Heart left ventricle (tissue), 13 donors: ENCODE measurements at regions not wholly inside any gene's neighbourhood (a gene's known extent, or its start where the extent isn't known, plus 50 kb on each side); places are given as distances from the start of the nearest gene placed in this dataset.

Experiments used
- CTCF ChIP-seq, 12 donors: fragments of 200-600 bp; sonication (generic) in 4 of 12; IDR thresholded peaks; one replicate each; pipeline versions ENCODE4 v1.5.0 to v1.8.0; 2018 to 2022; ENCODE audit warnings: antibody characterized with exemption in 12 of 12, mild to moderate bottlenecking in 5 of 12
- POLR2A ChIP-seq, 2 donors: fragments of 450-650 bp; IDR thresholded peaks; one replicate each; pipeline ENCODE4 v1.6.1; 2017; ENCODE audit warnings: antibody characterized with exemption in 2 of 2, mild to moderate bottlenecking in 2 of 2, moderate library complexity in 2 of 2
- donor health status: ischemic (EF 13 %, LVEDD 7.1; RV severe dilation, severe dysfunction).
- donor health status: DM: no; HTN: yes; CAD: no.
- donor health status: DM: no; HTN: no; CAD: no.
- donor health status: ischemic (EF 25% LVEDD 6.9; RV normal size, moderate dysfunction).
- donor health status: ischemic (EF 25% LVEDD 5.7; RV mildly dilated, moderate dysfunction).
- donor health status: ischemic (EF 35%, LVEDD 5.7; RV mildly dilated, moderate dysfunction).
- donor health status: nonischemic (EF 11% LVEDD 7.7; RV severe dilation, severe dysfunction).
- donor health status: DM: yes; HTN: yes; CAD: no.
- donor health status: PGD.
- donor health status: ischemic (EF 29% LVEDD 5.4; RV normal size, mild dysfunction).
- donor health status: nonischemic (EF 23%, LVEDD 6.1; RV moderate dilation, normal function).

GRCh38 chr7:27435461-27435860 is 192.9 kb downstream of the EVX1 start:
- TF ChIP-seq CTCF (IDR thresholded peaks at IDR 0.05): no peak
- no peak for TF ChIP-seq POLR2A (IDR thresholded peaks at IDR 0.05)
